SU-DHL-6 (cell line): ENCODE measurements at regions not wholly inside any gene's neighbourhood (a gene's known extent, or its start where the extent isn't known, plus 50 kb on each side); places are given as distances from the start of the nearest gene placed in this dataset.

Experiments
- H2AFZ ChIP-seq: fragments of 200-600 bp; sonication (generic); 2 replicates; pipeline ENCODE4 v1.6.1; 2014; ENCODE audit warnings: low read depth, mild to moderate bottlenecking, moderate library complexity, mixed read lengths, antibody characterized with exemption, low read length; ENCODE audit not compliant: severe bottlenecking
- H3F3A ChIP-seq: fragments of 200-600 bp; shearing (Covaris generic); 2 replicates; pipeline ENCODE4 v1.6.0; 2016; ENCODE audit warnings: antibody characterized with exemption, mild to moderate bottlenecking; ENCODE audit not compliant: insufficient read depth
- H3K27ac ChIP-seq: fragments of 200-600 bp; sonication (generic); 2 replicates; pipeline ENCODE4 v1.5.1; 2016; ENCODE audit warnings: low read depth, mild to moderate bottlenecking, low read length, moderate library complexity, mixed read lengths
- H3K27me3 ChIP-seq: fragments of 200-600 bp; sonication (generic), shearing (Covaris generic); 2 replicates; pipeline ENCODE4 v1.6.0; 2014; ENCODE audit warnings: mild to moderate bottlenecking, low read length
- H3K36me3 ChIP-seq: fragments of 200-600 bp; sonication (generic); 2 replicates; pipeline ENCODE4 v1.6.1; 2014; ENCODE audit warnings: mild to moderate bottlenecking, low read length, mixed read lengths
- H3K4me2 ChIP-seq: fragments of 300-600, 200-600 bp; shearing (Covaris generic), sonication (generic); 2 replicates; pipeline ENCODE4 v1.6.0; 2014; ENCODE audit warnings: low read length, low read depth, mild to moderate bottlenecking; ENCODE audit not compliant: poor library complexity, severe bottlenecking
- H3K4me3 ChIP-seq: fragments of 200-600 bp; sonication (generic); 2 replicates; pipeline ENCODE4 v1.5.1; 2014; ENCODE audit warnings: antibody characterized with exemption, low read length, mild to moderate bottlenecking, mixed read lengths; ENCODE audit not compliant: insufficient read depth, poor library complexity, severe bottlenecking
- H3K79me2 ChIP-seq: fragments of 200-600 bp; sonication (generic); 2 replicates; pipeline ENCODE4 v1.6.1; 2014; ENCODE audit warnings: mild to moderate bottlenecking, low read length, moderate library complexity; ENCODE audit not compliant: insufficient read depth
- H3K9ac ChIP-seq: fragments of 200-600 bp; sonication (generic); 2 replicates; pipeline ENCODE4 v1.7.0; 2014; ENCODE audit warnings: mild to moderate bottlenecking, low read length
- H3K9me2 ChIP-seq: fragments of 200-600 bp; sonication (generic); replicated peaks from 2 replicates; pipeline ENCODE4 v1.6.1; 2014; ENCODE audit warnings: low read length; ENCODE audit not compliant: insufficient read depth
- H3K9me3 ChIP-seq: fragments of 200-600 bp; sonication (generic); 2 replicates; pipeline ENCODE4 v1.6.1; 2014; ENCODE audit warnings: low read length, mixed read lengths; ENCODE audit not compliant: insufficient read depth
- H4K20me1 ChIP-seq: fragments of 200-600 bp; sonication (generic); 2 replicates; pipeline ENCODE4 v1.6.1; 2014; ENCODE audit warnings: low read depth, mild to moderate bottlenecking, antibody characterized with exemption, low read length, moderate library complexity, mixed read lengths
- CTCF ChIP-seq: fragments of 200-600 bp; sonication (generic); IDR thresholded peaks from one replicate; pipeline ENCODE4 v1.5.1; 2017; ENCODE audit warnings: antibody characterized with exemption, mild to moderate bottlenecking, low read length, moderate library complexity; ENCODE audit not compliant: insufficient read depth, poor library complexity, severe bottlenecking
- EZH2phosphoT487 ChIP-seq: fragments of 200-600 bp; sonication (generic), shearing (Covaris generic); conservative IDR thresholded peaks from 2 replicates; pipeline ENCODE4 v1.6.1; 2018; ENCODE audit warnings: mild to moderate bottlenecking, antibody characterized with exemption, low read length, moderate library complexity, mixed read lengths

- Histone ChIP-seq H3F3A (no peaks in the 10 kb centered on the region), H3K27me3 (no peaks in the 10 kb centered on the region), H3K9me3 (peaks cover 12% of the 10 kb centered on the region; the same call in 1 of the 2 replicates), H3K9me2 (no peaks in the 10 kb centered on the region), H3K36me3 (no peaks in the 10 kb centered on the region), H3K79me2 (no peaks in the 10 kb centered on the region), H4K20me1 (no peaks in the 10 kb centered on the region), H3K4me3 (no peak overlapping the region), H3K27ac (no peak overlapping the region), H2AFZ (no peak overlapping the region), H3K4me2 (no peak overlapping the region), H3K9ac (no peak overlapping the region)
- TF ChIP-seq CTCF: no peak
- no peak for TF ChIP-seq EZH2phosphoT487
Measured at GRCh38 chr9:93896496-93897033, 58.6 kb downstream of the BARX1 start.

- H3K79me2 ChIP-seq: no peaks in the 10 kb centered on the region
- no peaks in the 10 kb centered on the region for H3F3A ChIP-seq
- no peak overlapping the region for H3K9ac ChIP-seq
- H3K36me3 ChIP-seq: no peaks in the 10 kb centered on the region
- no peak overlapping the region for H2AFZ ChIP-seq
- H3K4me3 ChIP-seq: no peak overlapping the region
- no peak for TF ChIP-seq EZH2phosphoT487
- TF ChIP-seq CTCF: no peak
- no peaks in the 10 kb centered on the region for H3K27me3 ChIP-seq
- H4K20me1 ChIP-seq: no peaks in the 10 kb centered on the region
- H3K27ac ChIP-seq: no peak overlapping the region
- no peaks in the 10 kb centered on the region for H3K9me2 ChIP-seq
- no peak overlapping the region for H3K4me2 ChIP-seq
- H3K9me3 ChIP-seq: peaks cover 12% of the 10 kb centered on the region; the same call in 1 of the 2 replicates
Measured at GRCh38 chr9:93896093-93896492, 59.1 kb downstream of the BARX1 start.

- H3K36me3 ChIP-seq: no peaks in the 10 kb centered on the region
- H3K79me2 ChIP-seq: no peaks in the 10 kb centered on the region
- no peaks in the 10 kb centered on the region for H3K9me2 ChIP-seq
- H3K27me3 ChIP-seq: no peaks in the 10 kb centered on the region
- H3F3A ChIP-seq: no peaks in the 10 kb centered on the region
- H3K9me3 ChIP-seq: peaks cover 12% of the 10 kb centered on the region; the same call in 1 of the 2 replicates
- H2AFZ ChIP-seq: no peak overlapping the region
- H3K4me3 ChIP-seq: no peak overlapping the region
- H3K9ac ChIP-seq: no peak overlapping the region
- no peak overlapping the region for H3K4me2 ChIP-seq
- H3K27ac ChIP-seq: no peak overlapping the region
- TF ChIP-seq CTCF (no peak), EZH2phosphoT487 (no peak)
- H4K20me1 ChIP-seq: no peaks in the 10 kb centered on the region
Measured at GRCh38 chr9:93895535-93895934, 59.6 kb downstream of the BARX1 start.
